ENCODE measurements at regions not wholly inside any gene's neighbourhood (a gene's known extent, or its start where the extent isn't known, plus 50 kb on each side); places are given as distances from the start of the nearest gene placed in this dataset.

DNA sequence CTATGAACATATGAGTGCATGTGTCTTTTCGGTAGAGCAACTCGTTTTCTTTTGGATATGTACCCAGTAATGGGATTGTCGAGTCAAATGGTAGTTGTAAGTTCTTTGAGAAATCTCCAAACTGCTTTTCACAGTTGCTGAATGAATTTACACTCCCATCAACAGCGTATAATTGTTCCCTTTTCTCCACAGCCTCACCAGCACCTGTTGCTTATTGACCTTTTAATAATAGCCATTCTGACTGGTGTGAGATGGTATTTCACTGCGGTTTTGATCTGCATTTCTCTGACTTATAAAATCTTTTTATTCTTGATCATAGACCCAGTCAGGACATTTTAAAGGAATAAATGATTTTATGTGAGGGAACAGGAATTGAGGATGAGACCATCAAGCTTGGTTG lies 165.0 kb upstream of the KCTD3 start:
- no peak for TF ChIP-seq CTCF (conservative IDR thresholded peaks at IDR 0.05; ENCODE audit: low read depth, low read length)
- TF ChIP-seq EZH2phosphoT487 (IDR thresholded peaks at IDR 0.05; ENCODE audit: borderline replicate concordance, low read length): no peak
- no peak for TF ChIP-seq EZH2 (IDR thresholded peaks at IDR 0.05; ENCODE audit: low read length, unreplicated experiment)

Data from PC-3 (cell line).